Effector memory CD8-positive, alpha-beta T cell (primary cell): ENCODE measurements at regions not wholly inside any gene's neighbourhood (a gene's known extent, or its start where the extent isn't known, plus 50 kb on each side); places are given as distances from the start of the nearest gene placed in this dataset.
A peak's percentile ranks its signal among the peaks of the same experiment; 100 is the strongest.
"Not testable (repeated sequence)": the region's sequence is repeated elsewhere in the genome, so short reads cannot be mapped to it uniquely, and the experiment has no call there.

Experiments
- ATAC-seq: fragments of 150-1000 bp; cut with Tn5 transposase; replicated peaks from 2 replicates; pipeline ENCODE4 v1.10.0; 2021; ENCODE audit warnings: mild to moderate bottlenecking, moderate library complexity
- DNase-seq, 3 experiments: peaks; one replicate each; pipeline ENCODE4 v3.0.0; 2021
- H3K27ac Mint-ChIP-seq, 2 donors: one replicate each; pipeline ENCODE4 v1.8.0; 2022; ENCODE audit warnings: mild to moderate bottlenecking in 2 of 2, mixed read lengths in 2 of 2, moderate library complexity in 2 of 2
- H3K27me3 Mint-ChIP-seq, 2 donors: one replicate each; pipeline ENCODE4 v1.8.0; 2022; ENCODE audit warnings: mixed read lengths in 2 of 2
- H3K36me3 Mint-ChIP-seq: one replicate; pipeline ENCODE4 v1.8.0; 2022; ENCODE audit warnings: mild to moderate bottlenecking, moderate library complexity, mixed read lengths; ENCODE audit not compliant: insufficient read depth
- H3K4me1 Mint-ChIP-seq, 2 donors: one replicate each; pipeline ENCODE4 v1.8.0; 2022; ENCODE audit warnings: low read depth in 2 of 2, mixed read lengths in 2 of 2
- H3K4me3 Mint-ChIP-seq, 2 donors: one replicate each; pipeline ENCODE4 v1.8.0; 2022; ENCODE audit warnings: mild to moderate bottlenecking in 2 of 2, mixed read lengths in 2 of 2, moderate library complexity in 2 of 2
- H3K9me3 Mint-ChIP-seq, 2 donors: one replicate each; pipeline ENCODE4 v1.8.0; 2022; ENCODE audit warnings: mixed read lengths in 2 of 2

GRCh38 chr18:78431606-78432005, 548.0 kb upstream of the SALL3 start:
- Mint-ChIP-seq H3K27me3 (peaks cover 0 to under 1% of the 10 kb centered on the region in 2 donors), H3K36me3 (no peaks in the 10 kb centered on the region), H3K4me1 (no peaks in the 10 kb centered on the region), H3K4me3 (no peak overlapping the region), H3K9me3 (peaks cover 0 to 3% of the 10 kb centered on the region in 2 donors), H3K27ac (no peak overlapping the region)
- DNase-seq (no peak), ATAC-seq (no peak)

- H3K36me3 Mint-ChIP-seq, result no peaks in the 10 kb centered on the region
- no peak overlapping the region for H3K4me3 Mint-ChIP-seq
- H3K27me3 Mint-ChIP-seq, result peaks cover 0 to under 1% of the 10 kb centered on the region in 2 donors
- ATAC-seq (no peak), DNase-seq (no peak)
- no peaks in the 10 kb centered on the region for H3K4me1 Mint-ChIP-seq
- no peak overlapping the region for H3K27ac Mint-ChIP-seq
- H3K9me3 Mint-ChIP-seq, result peaks cover under 1 to 3% of the 10 kb centered on the region in 2 donors
Measured at GRCh38 chr18:78433562-78433961, 546.1 kb upstream of the SALL3 start.

GRCh38 chr18:78436110-78436509, 543.5 kb upstream of the SALL3 start:
- no peaks in the 10 kb centered on the region for H3K36me3 Mint-ChIP-seq
- peaks cover 5 to 8% of the 10 kb centered on the region in 2 donors for H3K9me3 Mint-ChIP-seq
- H3K4me1 Mint-ChIP-seq, result no peaks in the 10 kb centered on the region
- ATAC-seq, result no peak
- H3K27me3 Mint-ChIP-seq, result peaks cover 0 to 10% of the 10 kb centered on the region in 2 donors
- DNase-seq, result no peak
- H3K4me3 Mint-ChIP-seq, result no peak overlapping the region
- H3K27ac Mint-ChIP-seq, result no peak overlapping the region

GRCh38 chr18:78438235-78438634, 541.4 kb upstream of the SALL3 start:
- not testable (repeated sequence) for H3K36me3 Mint-ChIP-seq, DNase-seq, H3K27me3 Mint-ChIP-seq, H3K9me3 Mint-ChIP-seq, H3K4me1 Mint-ChIP-seq, ATAC-seq, H3K27ac Mint-ChIP-seq, H3K4me3 Mint-ChIP-seq

- Mint-ChIP-seq H3K4me3 (no peak overlapping the region), H3K4me1 (no peaks in the 10 kb centered on the region), H3K9me3 (peaks cover 0 to 7% of the 10 kb centered on the region in 2 donors), H3K36me3 (no peaks in the 10 kb centered on the region), H3K27me3 (no peaks in the 10 kb centered on the region), H3K27ac (no peak overlapping the region)
- DNase-seq (no peak), ATAC-seq (no peak)
Measured at GRCh38 chr18:78445880-78446279, 533.7 kb upstream of the SALL3 start.

GRCh38 chr18:78447211-78447610, 532.4 kb upstream of the SALL3 start:
- H3K36me3 Mint-ChIP-seq, result no peaks in the 10 kb centered on the region
- ATAC-seq (no peak), DNase-seq (no peak)
- H3K27ac Mint-ChIP-seq, result no peak overlapping the region
- no peak overlapping the region for H3K4me3 Mint-ChIP-seq
- peaks cover 0 to 7% of the 10 kb centered on the region in 2 donors for H3K9me3 Mint-ChIP-seq
- no peaks in the 10 kb centered on the region for H3K4me1 Mint-ChIP-seq
- H3K27me3 Mint-ChIP-seq, result no peaks in the 10 kb centered on the region

- Mint-ChIP-seq H3K4me1 (no peaks in the 10 kb centered on the region), H3K36me3 (no peaks in the 10 kb centered on the region), H3K9me3 (peaks cover 0 to 7% of the 10 kb centered on the region in 2 donors), H3K27me3 (no peaks in the 10 kb centered on the region), H3K4me3 (no peak overlapping the region), H3K27ac (no peak overlapping the region)
- DNase-seq (no peak), ATAC-seq (no peak)
Measured at GRCh38 chr18:78448106-78448505, 531.5 kb upstream of the SALL3 start.

GRCh38 chr18:78448591-78448990, 531.0 kb upstream of the SALL3 start:
- Mint-ChIP-seq H3K4me1 (no peaks in the 10 kb centered on the region), H3K27ac (no peak overlapping the region), H3K27me3 (no peaks in the 10 kb centered on the region), H3K9me3 (peaks cover 0 to 7% of the 10 kb centered on the region in 2 donors), H3K4me3 (no peak overlapping the region), H3K36me3 (no peaks in the 10 kb centered on the region)
- no peak for DNase-seq
- ATAC-seq, result no peak

- H3K4me1 Mint-ChIP-seq, result peaks cover 0 to 5% of the 10 kb centered on the region in 2 donors
- no peaks in the 10 kb centered on the region for H3K36me3 Mint-ChIP-seq
Measured at GRCh38 chr18:78454221-78454620, 525.4 kb upstream of the SALL3 start.

GRCh38 chr18:78455386-78455785, 524.2 kb upstream of the SALL3 start:
- Mint-ChIP-seq H3K36me3 (no peaks in the 10 kb centered on the region), H3K4me3 (no peak overlapping the region), H3K27me3 (peaks cover 0 to 6% of the 10 kb centered on the region in 2 donors), H3K9me3 (no peaks in the 10 kb centered on the region), H3K27ac (no peak overlapping the region), H3K4me1 (peaks cover 0 to 5% of the 10 kb centered on the region in 2 donors)
- ATAC-seq (no peak), DNase-seq (no peak)

More at GRCh38 chr18:78454221-78454620, 525.4 kb upstream of the SALL3 start:
- H3K27ac Mint-ChIP-seq, result no peak overlapping the region
- no peak for DNase-seq
- ATAC-seq, result no peak
- peaks cover 0 to 6% of the 10 kb centered on the region in 2 donors for H3K27me3 Mint-ChIP-seq
- H3K4me3 Mint-ChIP-seq, result no peak overlapping the region
- H3K9me3 Mint-ChIP-seq, result no peaks in the 10 kb centered on the region

- ATAC-seq (no peak), DNase-seq (no peak)
- Mint-ChIP-seq H3K4me3 (no peak overlapping the region), H3K9me3 (peaks cover 0 to 7% of the 10 kb centered on the region in 2 donors), H3K36me3 (no peaks in the 10 kb centered on the region), H3K27me3 (peaks cover 0 to 6% of the 10 kb centered on the region in 2 donors), H3K27ac (peak overlapping the region in 1 of 2 donors; percentile 13), H3K4me1 (peaks cover 0 to 5% of the 10 kb centered on the region in 2 donors)
Measured at GRCh38 chr18:78457011-78457410, 522.6 kb upstream of the SALL3 start.

- Mint-ChIP-seq H3K4me3 (no peak overlapping the region), H3K36me3 (no peaks in the 10 kb centered on the region), H3K27ac (no peak overlapping the region), H3K27me3 (peaks cover 0 to 6% of the 10 kb centered on the region in 2 donors), H3K4me1 (peaks cover 0 to 5% of the 10 kb centered on the region in 2 donors), H3K9me3 (peaks cover 1 to 7% of the 10 kb centered on the region in 2 donors)
- DNase-seq (no peak), ATAC-seq (no peak)
Measured at GRCh38 chr18:78457731-78458130, 521.9 kb upstream of the SALL3 start.

- no peak overlapping the region for H3K4me3 Mint-ChIP-seq
- H3K27ac Mint-ChIP-seq, result no peak overlapping the region
- no peak for ATAC-seq
- peaks cover 0 to 6% of the 10 kb centered on the region in 2 donors for H3K27me3 Mint-ChIP-seq
- H3K36me3 Mint-ChIP-seq, result no peaks in the 10 kb centered on the region
- H3K4me1 Mint-ChIP-seq, result peaks cover 0 to 5% of the 10 kb centered on the region in 2 donors
- H3K9me3 Mint-ChIP-seq, result peaks cover 1 to 7% of the 10 kb centered on the region in 2 donors
- DNase-seq, result no peak
Measured at GRCh38 chr18:78458356-78458755, 521.3 kb upstream of the SALL3 start.

- no peak overlapping the region for H3K27ac Mint-ChIP-seq
- H3K36me3 Mint-ChIP-seq, result no peaks in the 10 kb centered on the region
- ATAC-seq, result no peak
- H3K27me3 Mint-ChIP-seq, result peaks cover 0 to 6% of the 10 kb centered on the region in 2 donors
- H3K4me1 Mint-ChIP-seq, result peaks cover 0 to 5% of the 10 kb centered on the region in 2 donors
- H3K4me3 Mint-ChIP-seq, result no peak overlapping the region
- peaks cover 1 to 7% of the 10 kb centered on the region in 2 donors for H3K9me3 Mint-ChIP-seq
- no peak for DNase-seq
Measured at GRCh38 chr18:78459668-78460067, 520.0 kb upstream of the SALL3 start.

- ATAC-seq, result no peak
- no peaks in the 10 kb centered on the region for H3K36me3 Mint-ChIP-seq
Measured at GRCh38 chr18:78460558-78460957, 519.1 kb upstream of the SALL3 start.

More at GRCh38 chr18:78460558-78460957, 519.1 kb upstream of the SALL3 start:
- peaks cover 0 to 5% of the 10 kb centered on the region in 2 donors for H3K4me1 Mint-ChIP-seq
- H3K27me3 Mint-ChIP-seq, result peaks cover 0 to 6% of the 10 kb centered on the region in 2 donors
- DNase-seq, result no peak
- H3K27ac Mint-ChIP-seq, result no peak overlapping the region
- no peak overlapping the region for H3K4me3 Mint-ChIP-seq
- peaks cover 3 to 7% of the 10 kb centered on the region in 2 donors for H3K9me3 Mint-ChIP-seq
